Hepatocyte (in vitro differentiated cells): ENCODE measurements at regions not wholly inside any gene's neighbourhood (a gene's known extent, or its start where the extent isn't known, plus 50 kb on each side); places are given as distances from the start of the nearest gene placed in this dataset.

Experiments
- DNase-seq: peaks from one replicate; pipeline ENCODE4 v3.0.0-alpha.2; 2016; ENCODE audit warnings: low spot score
- H2AFZ ChIP-seq: fragments of 200-600 bp; sonication (generic); 2 replicates; pipeline ENCODE4 v1.6.0; 2016; ENCODE audit warnings: antibody characterized with exemption, mild to moderate bottlenecking
- H3K27ac ChIP-seq: fragments of 200-600 bp; sonication (generic); 2 replicates; pipeline ENCODE4 v1.5.1; 2016; ENCODE audit warnings: mild to moderate bottlenecking
- H3K27me3 ChIP-seq: fragments of 200-600 bp; sonication (generic); 2 replicates; pipeline ENCODE4 v1.6.1; 2016
- H3K36me3 ChIP-seq: fragments of 200-600 bp; sonication (generic); replicated peaks from 2 replicates; pipeline ENCODE4 v1.5.1; 2016; ENCODE audit warnings: low read depth; ENCODE audit not compliant: insufficient read depth
- H3K4me1 ChIP-seq: fragments of 200-600 bp; sonication (generic); 2 replicates; pipeline ENCODE4 v1.5.1; 2016; ENCODE audit warnings: mild to moderate bottlenecking, moderate library complexity; ENCODE audit not compliant: insufficient read depth
- H3K4me2 ChIP-seq: fragments of 200-600 bp; sonication (generic); 2 replicates; pipeline ENCODE4 v1.6.0; 2016
- H3K4me3 ChIP-seq: fragments of 200-600 bp; sonication (generic); 2 replicates; pipeline ENCODE4 v1.5.1; 2016; ENCODE audit warnings: mild to moderate bottlenecking
- H3K79me2 ChIP-seq: fragments of 200-600 bp; sonication (generic); 2 replicates; pipeline ENCODE4 v1.6.0; 2017; ENCODE audit warnings: mild to moderate bottlenecking
- H3K9me2 ChIP-seq: fragments of 200-600 bp; sonication (generic); replicated peaks from 2 replicates; pipeline ENCODE4 v1.6.0; 2017; ENCODE audit warnings: mild to moderate bottlenecking; ENCODE audit not compliant: insufficient read depth
- H3K9me3 ChIP-seq: fragments of 200-600 bp; sonication (generic); 2 replicates; pipeline ENCODE4 v1.5.1; 2016; ENCODE audit warnings: low read depth, mild to moderate bottlenecking
- H4K20me1 ChIP-seq: fragments of 200-600 bp; sonication (generic); 2 replicates; pipeline ENCODE4 v1.6.0; 2016; ENCODE audit warnings: mild to moderate bottlenecking; ENCODE audit not compliant: insufficient read depth, poor library complexity, severe bottlenecking
- CTCF ChIP-seq: fragments of 200-600 bp; sonication (generic); IDR thresholded peaks from 2 replicates; pipeline ENCODE4 v1.5.1; 2016; ENCODE audit warnings: antibody characterized with exemption, mild to moderate bottlenecking; ENCODE audit not compliant: poor library complexity
- EZH2 ChIP-seq: fragments of 200-600 bp; sonication (generic); IDR thresholded peaks from 2 replicates; pipeline ENCODE4 v1.6.1; 2016; ENCODE audit warnings: antibody characterized with exemption, mild to moderate bottlenecking, borderline replicate concordance
- EZH2phosphoT487 ChIP-seq: fragments of 200-600 bp; sonication (generic); IDR thresholded peaks from one replicate; pipeline ENCODE4 v1.6.1; 2018; ENCODE audit warnings: antibody characterized with exemption, mild to moderate bottlenecking, low read depth, moderate library complexity; ENCODE audit not compliant: unreplicated experiment, severe bottlenecking
- WGBS: methylation state at CpG from one replicate; pipeline ENCODE4 v1.1.6; 2016; ENCODE audit warnings: low lambda C conversion rate; ENCODE audit errors: missing lambda C conversion rate; 5-methylcytosine and 5-hydroxymethylcytosine counted together

- TF ChIP-seq EZH2phosphoT487 (no peak), EZH2 (no peak), CTCF (no peak)
- no peak for DNase-seq
These were observed 101.2 kb upstream of the ZBTB20 start for GRCh38 chr3:115248274-115248673.

DNA sequence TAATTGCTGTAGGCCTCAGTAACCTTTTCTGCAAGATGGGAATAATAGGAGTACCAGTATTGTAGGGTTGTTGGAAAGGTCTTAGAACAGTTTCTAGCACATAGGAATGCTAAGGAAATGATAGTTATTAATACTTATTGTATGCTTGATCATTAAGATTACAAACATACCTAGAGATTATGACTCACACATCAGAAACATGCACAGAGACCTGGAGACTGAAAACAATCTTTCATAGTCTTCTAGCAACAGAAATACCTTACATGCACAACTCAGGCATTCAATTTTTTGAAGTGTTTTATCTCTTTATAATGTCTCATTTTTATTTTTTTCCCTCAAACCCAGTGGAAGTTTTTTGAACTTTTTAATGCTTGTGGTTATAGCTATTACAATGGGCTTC lies 104.4 kb upstream of the ZBTB20 start:
- TF ChIP-seq CTCF: no peak
- TF ChIP-seq EZH2phosphoT487: no peak
- no peak for TF ChIP-seq EZH2
- Histone ChIP-seq H4K20me1 (no peaks in the 10 kb centered on the region), H3K4me2 (no peak overlapping the region), H3K27me3 (no peaks in the 10 kb centered on the region), H3K79me2 (no peaks in the 10 kb centered on the region), H3K9me3 (no peaks in the 10 kb centered on the region), H3K27ac (no peak overlapping the region), H2AFZ (no peak overlapping the region), H3K4me3 (no peak overlapping the region), H3K36me3 (no peaks in the 10 kb centered on the region), H3K4me1 (no peaks in the 10 kb centered on the region), H3K9me2 (no peaks in the 10 kb centered on the region)
- DNase-seq: no peak

More at GRCh38 chr3:115248274-115248673, 101.2 kb upstream of the ZBTB20 start:
- no peak overlapping the region for H3K4me3 ChIP-seq
- no peaks in the 10 kb centered on the region for H3K9me3 ChIP-seq
- no peaks in the 10 kb centered on the region for H3K79me2 ChIP-seq
- H3K9me2 ChIP-seq: no peaks in the 10 kb centered on the region
- no peak overlapping the region for H3K4me2 ChIP-seq
- 86% methylated on average over 2 of the region's 2 CpGs for WGBS
- H3K27me3 ChIP-seq: no peaks in the 10 kb centered on the region
- no peak overlapping the region for H3K27ac ChIP-seq
- H2AFZ ChIP-seq: no peak overlapping the region
- no peaks in the 10 kb centered on the region for H3K36me3 ChIP-seq
- no peaks in the 10 kb centered on the region for H4K20me1 ChIP-seq
- no peaks in the 10 kb centered on the region for H3K4me1 ChIP-seq

GRCh38 chr3:115252679-115253078 lies 105.6 kb upstream of the ZBTB20 start:
- H3K36me3 ChIP-seq: no peaks in the 10 kb centered on the region
- H3K4me3 ChIP-seq: no peak overlapping the region
- no peak for TF ChIP-seq EZH2phosphoT487
- TF ChIP-seq EZH2: no peak
- no peak for TF ChIP-seq CTCF
- no peak for DNase-seq
- no peaks in the 10 kb centered on the region for H3K9me2 ChIP-seq
- no peak overlapping the region for H3K4me2 ChIP-seq
- no peaks in the 10 kb centered on the region for H3K4me1 ChIP-seq
- H3K9me3 ChIP-seq: no peaks in the 10 kb centered on the region
- no peaks in the 10 kb centered on the region for H4K20me1 ChIP-seq
- no peaks in the 10 kb centered on the region for H3K79me2 ChIP-seq
- H3K27me3 ChIP-seq: no peaks in the 10 kb centered on the region
- H2AFZ ChIP-seq: no peak overlapping the region
- H3K27ac ChIP-seq: no peak overlapping the region
